K562 (cell line): ENCODE measurements at regions not wholly inside any gene's neighbourhood (a gene's known extent, or its start where the extent isn't known, plus 50 kb on each side); places are given as distances from the start of the nearest gene placed in this dataset.

ENCODE experiments used
- ATAC-seq: fragments of 200-7000 bp; cut with Tn5 transposase; 3 replicates; pipeline ENCODE4 v1.9.1; 2020; ENCODE audit warnings: moderate library complexity
- BruUV-seq: library from RNA; stranded (reverse); fragments of 400-500 nt; replicated peaks from 2 replicates; lab custom pipeline; 2021; lab: Mats Ljungman, UMichigan
- CTCF ChIA-PET: fragments of 300-600 bp; formaldehyde crosslinking; extraction: SDS; loops from one replicate; lab custom pipeline; 2021; ENCODE audit warnings: low intra/inter-chr PET ratio; lab: Yijun Ruan, JAX
- POLR2A ChIA-PET: fragments of 300-600, 350-650 bp; sonication (Branson Sonifier 250); formaldehyde crosslinking; extraction: SDS; loops from one replicate; lab custom pipeline; 2021; ENCODE audit warnings: antibody characterized with exemption, inconsistent platforms; lab: Yijun Ruan, JAX
- DNase-seq, 4 experiments: peaks; one replicate each; pipeline versions ENCODE4 v3.0.0 to v3.0.0-alpha.2; 2011 to 2018; ENCODE audit warnings: low spot score in 3 of 4, mixed read lengths in 3 of 4; ENCODE audit errors: extremely low read depth in 1 of 4
- FAIRE-seq: peaks from 2 replicates; lab custom pipeline; 2011; peaks lifted over from hg19 to GRCh38; lab: Jason Lieb, UNC
- H2AFZ ChIP-seq: 2 replicates; pipeline ENCODE4 v1.6.0; 2011; ENCODE audit warnings: low read depth, low read length, control low read depth, inconsistent platforms
- H3K27ac ChIP-seq: fragments of 200-600 bp; 3 replicates; pipeline ENCODE4 v1.8.0; 2011; ENCODE audit warnings: low read depth, mild to moderate bottlenecking, control low read depth, inconsistent platforms, low read length, moderate library complexity, mixed read lengths; ENCODE audit errors: extremely low read depth
- H3K27me3 ChIP-seq, 2 experiments: fragments of 300-600 bp in 1 of 2; 2 replicates in 1 of 2; 3 replicates in 1 of 2; pipeline versions ENCODE4 v1.6.0 to v1.8.0; 2011; ENCODE audit warnings: inconsistent platforms in 2 of 2, low read length in 2 of 2, mild to moderate bottlenecking in 1 of 2, mixed read lengths in 1 of 2, moderate library complexity in 1 of 2; ENCODE audit not compliant: control insufficient read depth in 2 of 2, insufficient read depth in 2 of 2
- H3K36me3 ChIP-seq: fragments of 300-600 bp; 3 replicates; pipeline ENCODE4 v1.8.0; 2011; ENCODE audit warnings: mild to moderate bottlenecking, low read length, inconsistent platforms; ENCODE audit not compliant: control insufficient read depth, insufficient read depth
- H3K4me1 ChIP-seq, 2 experiments: fragments of 200-600 bp in 1 of 2; replicated peaks in 1 of 2; 2 replicates in 1 of 2; 3 replicates in 1 of 2; pipeline versions ENCODE4 v1.5.1 to v1.8.0; 2011; ENCODE audit warnings: inconsistent platforms in 2 of 2, low read length in 2 of 2, mild to moderate bottlenecking in 1 of 2, mixed read lengths in 1 of 2, moderate library complexity in 1 of 2; ENCODE audit not compliant: control insufficient read depth in 2 of 2, insufficient read depth in 2 of 2
- H3K4me2 ChIP-seq: 2 replicates; pipeline ENCODE4 v1.6.1; 2011; ENCODE audit warnings: low read length, control low read depth, inconsistent platforms, mixed read lengths; ENCODE audit not compliant: insufficient read depth
- H3K4me3 ChIP-seq: fragments of 200-600 bp; sonication (generic), shearing (Covaris generic); 2 replicates; pipeline ENCODE4 v1.5.1; 2016; ENCODE audit warnings: control low read depth, inconsistent platforms
- H3K79me2 ChIP-seq: fragments of 200-600 bp; 3 replicates; pipeline ENCODE4 v1.8.0; 2011; ENCODE audit warnings: low read length, inconsistent platforms; ENCODE audit not compliant: control insufficient read depth, insufficient read depth
- H3K9ac ChIP-seq, 2 experiments: 2 replicates each; pipeline versions ENCODE4 v1.6.0 to v1.6.1; 2011; ENCODE audit warnings: low read depth in 2 of 2, low read length in 2 of 2, control low read depth in 1 of 2, inconsistent platforms in 1 of 2, mild to moderate bottlenecking in 1 of 2, mixed read lengths in 1 of 2; ENCODE audit not compliant: insufficient read depth in 1 of 2
- H3K9me1 ChIP-seq: one replicate; pipeline ENCODE4 v1.6.0; 2011; ENCODE audit warnings: inconsistent platforms, mild to moderate bottlenecking, low read length, moderate library complexity; ENCODE audit not compliant: control insufficient read depth, insufficient read depth
- H3K9me3 ChIP-seq: replicated peaks from 2 replicates; pipeline ENCODE4 v1.5.1; 2011; ENCODE audit warnings: low read depth, low read length, inconsistent platforms; ENCODE audit not compliant: control insufficient read depth, insufficient read depth
- H4K20me1 ChIP-seq: replicated peaks from 2 replicates; pipeline ENCODE4 v1.6.1; 2011; ENCODE audit warnings: low read length, inconsistent platforms, mixed read lengths; ENCODE audit not compliant: control insufficient read depth, insufficient read depth
- CREBBP ChIP-seq: IDR thresholded peaks from one replicate; pipeline ENCODE4 v1.6.1; 2012; ENCODE audit warnings: low read depth, mild to moderate bottlenecking, control low read depth, inconsistent platforms, low read length
- DDX20 ChIP-seq: fragments of 450-650 bp; IDR thresholded peaks from 2 replicates; pipeline ENCODE4 v1.6.1; 2016; ENCODE audit warnings: missing genetic modification characterization, low read depth, mild to moderate bottlenecking, missing compliant biosample characterization, moderate library complexity
- HCFC1 ChIP-seq: IDR thresholded peaks from 2 replicates; pipeline ENCODE4 v1.6.1; 2012; ENCODE audit warnings: low read depth, low read length, improper control_type of control experiment
- HDAC3 ChIP-seq: fragments of 450-650 bp; IDR thresholded peaks from 2 replicates; pipeline ENCODE4 v1.6.1; 2018; ENCODE audit warnings: borderline replicate concordance, mild to moderate bottlenecking, moderate library complexity; ENCODE audit not compliant: partially characterized antibody
- MAZ ChIP-seq, 2 experiments: fragments of 450-650 bp in 1 of 2; sonication (generic) in 1 of 2; formaldehyde crosslinking; IDR thresholded peaks in 1 of 2; conservative IDR thresholded peaks in 1 of 2; 2 replicates each; pipeline versions ENCODE4 v1.4.0 to v1.5.0; 2020; ENCODE audit warnings: mild to moderate bottlenecking in 1 of 2, missing genetic modification reagents in 1 of 2
- RB1 ChIP-seq: fragments of 450-650 bp; IDR thresholded peaks from 2 replicates; pipeline ENCODE4 v1.6.1; 2017; ENCODE audit warnings: low read depth, mild to moderate bottlenecking
- SMARCE1 ChIP-seq: fragments of 450-650 bp; IDR thresholded peaks from 2 replicates; pipeline ENCODE4 v1.7.1; 2016; ENCODE audit warnings: mild to moderate bottlenecking
- SNIP1 ChIP-seq: fragments of 450-650 bp; IDR thresholded peaks from 2 replicates; pipeline ENCODE4 v1.7.1; 2017; ENCODE audit warnings: low read depth, mild to moderate bottlenecking
- SREBF1 ChIP-seq: fragments of 150-350 bp; IDR thresholded peaks from 2 replicates; pipeline ENCODE4 v1.6.1; 2014; ENCODE audit warnings: antibody characterized with exemption, low read depth, low read length, borderline replicate concordance
- SREBF2 ChIP-seq: sonication (generic); formaldehyde crosslinking; IDR thresholded peaks from 2 replicates; pipeline ENCODE4 v1.4.0; 2020; ENCODE audit warnings: mild to moderate bottlenecking, missing genetic modification reagents
- ZBTB17 ChIP-seq: fragments of 450-650 bp; formaldehyde crosslinking; IDR thresholded peaks from 2 replicates; pipeline ENCODE4 v1.4.0; 2020; ENCODE audit warnings: mild to moderate bottlenecking
- WGBS: fragments of 100-300 bp; shearing (Covaris generic); methylation state at CpG from one replicate; pipeline ENCODE4 v1.1.6; 2016; ENCODE audit warnings: low coverage, mixed read lengths; ENCODE audit not compliant: insufficient coverage; ENCODE audit errors: missing lambda C conversion rate; 5-methylcytosine and 5-hydroxymethylcytosine counted together
- in situ Hi-C: fragments of 300-500 bp; cut with MboI; formaldehyde crosslinking; loops from 4 replicates; pipeline ENCODE4 v1.15.0; 2018; ENCODE audit warnings: inconsistent platforms, mixed read lengths
- intact Hi-C: fragments of 100-400 bp; cut with micrococcal nuclease; formaldehyde crosslinking; loops from 2 replicates; pipeline ENCODE4 v1.14.2; 2022
- TF ChIP-seq, protein P1 (sequence below), 2 experiments: IDR thresholded peaks; 2 replicates each; pipeline ENCODE4 v1.6.1; 2012; ENCODE audit warnings: improper control_type of control experiment in 2 of 2, low read depth in 2 of 2, low read length in 2 of 2, borderline replicate concordance in 1 of 2
- TF ChIP-seq, protein P2 (sequence below), 2 experiments: fragments of 450-650 bp in 1 of 2; sonication (generic) in 1 of 2; formaldehyde crosslinking; conservative IDR thresholded peaks; 2 replicates each; pipeline versions ENCODE4 v1.4.0 to v1.8.1; 2020 to 2022; ENCODE audit warnings: mild to moderate bottlenecking in 1 of 2, missing genetic modification reagents in 1 of 2
- TF ChIP-seq, protein P3 (sequence below): fragments of 150-350 bp; conservative IDR thresholded peaks from 2 replicates; pipeline ENCODE4 v1.6.1; 2014; ENCODE audit warnings: low read length
- TF ChIP-seq, protein P4 (sequence below), 2 experiments: fragments of 450-650 bp; conservative IDR thresholded peaks; 2 replicates each; pipeline ENCODE4 v1.6.1; 2017; ENCODE audit warnings: mild to moderate bottlenecking in 2 of 2, moderate library complexity in 2 of 2

DNA sequence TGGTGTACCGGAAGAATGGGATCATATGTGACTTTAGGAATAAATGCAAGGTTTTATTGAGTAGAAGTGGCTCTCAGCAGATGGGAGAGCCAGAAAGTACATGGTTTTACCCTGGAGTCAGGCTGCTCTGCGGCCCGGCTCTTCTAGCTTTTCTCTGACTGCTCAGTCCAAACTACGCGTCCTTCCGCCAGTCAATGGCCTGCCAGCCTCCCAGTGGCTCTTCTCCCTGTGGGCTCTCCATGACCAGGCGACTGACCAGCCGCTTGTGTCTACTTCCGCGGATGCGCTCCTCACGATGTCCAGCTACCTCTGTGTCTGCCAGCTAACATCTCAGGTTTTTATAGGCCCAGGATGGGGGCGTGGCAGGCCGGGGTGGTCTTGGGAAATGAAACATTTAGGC is 220.4 kb downstream of the VAPA start:
- no TSS peak for BruUV-seq
- POLR2A ChIA-PET = interaction anchor here (0.9 kb wide), 1 partner anchor 11 kb away, joined by 3 read pairs; no protein-coding TSS in a partner anchor
- no peak overlapping the region for H3K9ac ChIP-seq

More for the DNA sequence above, 220.4 kb downstream of the VAPA start:
- Histone ChIP-seq H3K4me2 (no peak overlapping the region), H3K27me3 (peaks cover 40 to 49% of the 10 kb centered on the region in 2 experiments), H3K4me3 (no peak overlapping the region), H3K36me3 (no peaks in the 10 kb centered on the region), H3K9me1 (no peaks in the 10 kb centered on the region), H3K9me3 (no peaks in the 10 kb centered on the region), H4K20me1 (no peaks in the 10 kb centered on the region), H3K79me2 (no peaks in the 10 kb centered on the region), H3K27ac (no peak overlapping the region), H3K4me1 (peaks cover 0 to 7% of the 10 kb centered on the region in 2 experiments; a peak in 2 of 5 replicates), H2AFZ (no peak overlapping the region)
- DNase-seq = no peak
- ATAC-seq = no peak
- intact Hi-C loops (no loop called here), in situ Hi-C loops (no loop called here)
- 4% methylated on average over 14 of the region's 14 CpGs for WGBS
- FAIRE-seq = no peak
- TF ChIP-seq, protein P1, sequence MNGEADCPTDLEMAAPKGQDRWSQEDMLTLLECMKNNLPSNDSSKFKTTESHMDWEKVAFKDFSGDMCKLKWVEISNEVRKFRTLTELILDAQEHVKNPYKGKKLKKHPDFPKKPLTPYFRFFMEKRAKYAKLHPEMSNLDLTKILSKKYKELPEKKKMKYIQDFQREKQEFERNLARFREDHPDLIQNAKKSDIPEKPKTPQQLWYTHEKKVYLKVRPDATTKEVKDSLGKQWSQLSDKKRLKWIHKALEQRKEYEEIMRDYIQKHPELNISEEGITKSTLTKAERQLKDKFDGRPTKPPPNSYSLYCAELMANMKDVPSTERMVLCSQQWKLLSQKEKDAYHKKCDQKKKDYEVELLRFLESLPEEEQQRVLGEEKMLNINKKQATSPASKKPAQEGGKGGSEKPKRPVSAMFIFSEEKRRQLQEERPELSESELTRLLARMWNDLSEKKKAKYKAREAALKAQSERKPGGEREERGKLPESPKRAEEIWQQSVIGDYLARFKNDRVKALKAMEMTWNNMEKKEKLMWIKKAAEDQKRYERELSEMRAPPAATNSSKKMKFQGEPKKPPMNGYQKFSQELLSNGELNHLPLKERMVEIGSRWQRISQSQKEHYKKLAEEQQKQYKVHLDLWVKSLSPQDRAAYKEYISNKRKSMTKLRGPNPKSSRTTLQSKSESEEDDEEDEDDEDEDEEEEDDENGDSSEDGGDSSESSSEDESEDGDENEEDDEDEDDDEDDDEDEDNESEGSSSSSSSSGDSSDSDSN (IDR thresholded peaks at IDR 0.05; ENCODE audit: borderline replicate concordance in 1 of 2, low read depth in 2 of 2, low read length in 2 of 2) = no peak
- TF ChIP-seq DDX20 (tag) (no peak), MAZ (CRISPR knock-in tag; conservative IDR thresholded peaks at IDR 0.05 in 1 of 2, IDR thresholded peaks at IDR 0.05 in 1 of 2) (no peak), SMARCE1 (no peak), CREBBP (no peak), SREBF1 (no peak), RB1 (no peak), SNIP1 (no peak), HDAC3 (no peak), SREBF2 (CRISPR knock-in tag) (no peak), HCFC1 (no peak), ZBTB17 (no peak)
- TF ChIP-seq, protein P2, sequence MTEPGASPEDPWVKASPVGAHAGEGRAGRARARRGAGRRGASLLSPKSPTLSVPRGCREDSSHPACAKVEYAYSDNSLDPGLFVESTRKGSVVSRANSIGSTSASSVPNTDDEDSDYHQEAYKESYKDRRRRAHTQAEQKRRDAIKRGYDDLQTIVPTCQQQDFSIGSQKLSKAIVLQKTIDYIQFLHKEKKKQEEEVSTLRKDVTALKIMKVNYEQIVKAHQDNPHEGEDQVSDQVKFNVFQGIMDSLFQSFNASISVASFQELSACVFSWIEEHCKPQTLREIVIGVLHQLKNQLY (CRISPR knock-in tag; conservative IDR thresholded peaks at IDR 0.05) = no peak
- TF ChIP-seq, protein P3, sequence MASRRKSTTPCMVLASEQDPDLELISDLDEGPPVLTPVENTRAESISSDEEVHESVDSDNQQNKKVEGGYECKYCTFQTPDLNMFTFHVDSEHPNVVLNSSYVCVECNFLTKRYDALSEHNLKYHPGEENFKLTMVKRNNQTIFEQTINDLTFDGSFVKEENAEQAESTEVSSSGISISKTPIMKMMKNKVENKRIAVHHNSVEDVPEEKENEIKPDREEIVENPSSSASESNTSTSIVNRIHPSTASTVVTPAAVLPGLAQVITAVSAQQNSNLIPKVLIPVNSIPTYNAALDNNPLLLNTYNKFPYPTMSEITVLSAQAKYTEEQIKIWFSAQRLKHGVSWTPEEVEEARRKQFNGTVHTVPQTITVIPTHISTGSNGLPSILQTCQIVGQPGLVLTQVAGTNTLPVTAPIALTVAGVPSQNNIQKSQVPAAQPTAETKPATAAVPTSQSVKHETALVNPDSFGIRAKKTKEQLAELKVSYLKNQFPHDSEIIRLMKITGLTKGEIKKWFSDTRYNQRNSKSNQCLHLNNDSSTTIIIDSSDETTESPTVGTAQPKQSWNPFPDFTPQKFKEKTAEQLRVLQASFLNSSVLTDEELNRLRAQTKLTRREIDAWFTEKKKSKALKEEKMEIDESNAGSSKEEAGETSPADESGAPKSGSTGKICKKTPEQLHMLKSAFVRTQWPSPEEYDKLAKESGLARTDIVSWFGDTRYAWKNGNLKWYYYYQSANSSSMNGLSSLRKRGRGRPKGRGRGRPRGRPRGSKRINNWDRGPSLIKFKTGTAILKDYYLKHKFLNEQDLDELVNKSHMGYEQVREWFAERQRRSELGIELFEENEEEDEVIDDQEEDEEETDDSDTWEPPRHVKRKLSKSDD = no peak
- TF ChIP-seq, protein P4, sequence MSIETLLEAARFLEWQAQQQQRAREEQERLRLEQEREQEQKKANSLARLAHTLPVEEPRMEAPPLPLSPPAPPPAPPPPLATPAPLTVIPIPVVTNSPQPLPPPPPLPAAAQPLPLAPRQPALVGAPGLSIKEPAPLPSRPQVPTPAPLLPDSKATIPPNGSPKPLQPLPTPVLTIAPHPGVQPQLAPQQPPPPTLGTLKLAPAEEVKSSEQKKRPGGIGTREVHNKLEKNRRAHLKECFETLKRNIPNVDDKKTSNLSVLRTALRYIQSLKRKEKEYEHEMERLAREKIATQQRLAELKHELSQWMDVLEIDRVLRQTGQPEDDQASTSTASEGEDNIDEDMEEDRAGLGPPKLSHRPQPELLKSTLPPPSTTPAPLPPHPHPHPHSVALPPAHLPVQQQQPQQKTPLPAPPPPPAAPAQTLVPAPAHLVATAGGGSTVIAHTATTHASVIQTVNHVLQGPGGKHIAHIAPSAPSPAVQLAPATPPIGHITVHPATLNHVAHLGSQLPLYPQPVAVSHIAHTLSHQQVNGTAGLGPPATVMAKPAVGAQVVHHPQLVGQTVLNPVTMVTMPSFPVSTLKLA (conservative IDR thresholded peaks at IDR 0.05) = no peak
- CTCF ChIA-PET = no interaction called here
